GM12891 (cell line): ENCODE measurements at regions not wholly inside any gene's neighbourhood (a gene's known extent, or its start where the extent isn't known, plus 50 kb on each side); places are given as distances from the start of the nearest gene placed in this dataset.

Source experiments
- POLR2AphosphoS5 ChIP-seq: IDR thresholded peaks from 2 replicates; pipeline ENCODE4 v1.6.1; 2011; ENCODE audit warnings: low read depth, low read length, control low read depth
- TAF1 ChIP-seq: IDR thresholded peaks from 2 replicates; pipeline ENCODE4 v1.6.1; 2011; ENCODE audit warnings: low read depth, low read length, control low read depth

DNA sequence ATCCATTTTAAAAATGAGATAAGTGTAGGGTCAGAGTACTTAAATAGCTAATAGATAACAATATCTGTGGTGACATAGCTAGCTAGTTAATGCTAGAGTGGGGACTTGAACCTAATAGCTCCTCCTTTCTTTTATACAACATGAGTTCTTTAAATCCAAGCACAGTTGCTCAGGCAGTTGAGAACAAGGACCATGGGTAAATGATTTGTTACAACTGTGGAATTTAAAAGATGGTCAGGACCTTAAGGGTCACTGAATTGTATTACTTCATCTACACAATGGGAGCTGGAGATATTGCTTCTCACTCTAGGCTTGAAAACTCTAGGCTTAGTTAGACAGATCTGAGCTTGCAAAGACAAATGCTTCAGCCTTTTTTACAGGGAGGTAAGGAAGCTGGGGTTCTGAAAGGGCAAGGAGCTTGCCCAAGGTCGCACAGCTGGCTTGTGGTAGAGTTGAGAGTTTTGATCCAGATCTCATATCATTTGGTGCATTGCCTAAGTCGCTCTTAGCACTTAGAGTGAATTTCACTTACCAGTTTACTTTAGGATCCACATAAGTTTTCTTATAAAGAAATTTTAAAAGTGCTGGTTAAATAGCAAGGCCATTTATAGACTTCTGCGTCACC, 90.2 kb downstream of the EDEM1 start:
- TF ChIP-seq POLR2AphosphoS5 (no peak), TAF1 (no peak)
